A673 (cell line): ENCODE measurements at regions not wholly inside any gene's neighbourhood (a gene's known extent, or its start where the extent isn't known, plus 50 kb on each side); places are given as distances from the start of the nearest gene placed in this dataset.
"Not testable (repeated sequence)": the region's sequence is repeated elsewhere in the genome, so short reads cannot be mapped to it uniquely, and the experiment has no call there.

ENCODE experiments used
- BruUV-seq: library from RNA; stranded (reverse); fragments of 400-500 nt; replicated peaks from 2 replicates; lab custom pipeline; 2021; lab: Mats Ljungman, UMichigan
- CTCF ChIA-PET: fragments of 300-600 bp; sonication (Branson Sonifier 250); formaldehyde crosslinking; loops from one replicate; lab custom pipeline; 2022; ENCODE audit warnings: antibody characterized with exemption; lab: Charles Lee
- POLR2A ChIA-PET: fragments of 300-600 bp; sonication (Branson Sonifier 250); formaldehyde crosslinking; loops from one replicate; lab custom pipeline; 2022; ENCODE audit warnings: antibody characterized with exemption; ENCODE audit not compliant: low non-redundant PET; lab: Charles Lee
- DNase-seq: peaks from one replicate; pipeline ENCODE4 v3.0.0-alpha.2; 2015; ENCODE audit warnings: low spot score
- H3K27ac ChIP-seq: fragments of 200-600 bp; sonication (generic); 2 replicates; pipeline ENCODE4 v1.5.1; 2016; ENCODE audit warnings: mixed run types, low read depth, mild to moderate bottlenecking, mixed read lengths, antibody characterized with exemption, low read length; ENCODE audit not compliant: poor library complexity, severe bottlenecking
- H3K27me3 ChIP-seq: fragments of 200-600 bp; sonication (generic); replicated peaks from 2 replicates; pipeline ENCODE4 v1.6.1; 2017; ENCODE audit warnings: mixed run types, low read depth, mild to moderate bottlenecking, mixed read lengths, antibody characterized with exemption, low read length; ENCODE audit not compliant: insufficient read depth, poor library complexity
- H3K36me3 ChIP-seq: fragments of 200-600 bp; sonication (generic); 2 replicates; pipeline ENCODE4 v1.6.1; 2016; ENCODE audit warnings: mixed run types, mild to moderate bottlenecking, mixed read lengths, antibody characterized with exemption, low read length; ENCODE audit not compliant: insufficient read depth, poor library complexity, severe bottlenecking
- H3K4me1 ChIP-seq: fragments of 200-600 bp; sonication (generic); 2 replicates; pipeline ENCODE4 v1.6.1; 2017; ENCODE audit warnings: mixed run types, mild to moderate bottlenecking, mixed read lengths, antibody characterized with exemption, low read length; ENCODE audit not compliant: insufficient read depth, poor library complexity, severe bottlenecking
- H3K4me3 ChIP-seq: fragments of 200-600 bp; sonication (generic); 2 replicates; pipeline ENCODE4 v1.5.1; 2016; ENCODE audit warnings: low read depth, mixed run types, mild to moderate bottlenecking, mixed read lengths, low read length; ENCODE audit not compliant: poor library complexity, severe bottlenecking
- H3K9me3 ChIP-seq: fragments of 200-600 bp; sonication (generic); 2 replicates; pipeline ENCODE4 v1.6.1; 2016; ENCODE audit warnings: mixed run types, low read depth, mild to moderate bottlenecking, mixed read lengths, antibody characterized with exemption, low read length; ENCODE audit not compliant: poor library complexity, severe bottlenecking
- CTCF ChIP-seq: fragments of 300-800, 200-600 bp; sonication (generic); conservative IDR thresholded peaks from 2 replicates; pipeline ENCODE4 v1.5.1; 2017; ENCODE audit warnings: low read depth, mild to moderate bottlenecking, antibody characterized with exemption, low read length, moderate library complexity, mixed read lengths
- EZH2 ChIP-seq: fragments of 200-600 bp; sonication (generic); IDR thresholded peaks from 2 replicates; pipeline ENCODE4 v1.6.1; 2017; ENCODE audit warnings: borderline replicate concordance, low read depth, mild to moderate bottlenecking, mixed read lengths, antibody characterized with exemption, low read length; ENCODE audit not compliant: poor library complexity, severe bottlenecking
- intact Hi-C: fragments of 100-400 bp; cut with micrococcal nuclease; formaldehyde crosslinking; loops from one replicate; pipeline ENCODE4 v1.10.0; 2022; ENCODE audit not compliant: unreplicated experiment

DNA sequence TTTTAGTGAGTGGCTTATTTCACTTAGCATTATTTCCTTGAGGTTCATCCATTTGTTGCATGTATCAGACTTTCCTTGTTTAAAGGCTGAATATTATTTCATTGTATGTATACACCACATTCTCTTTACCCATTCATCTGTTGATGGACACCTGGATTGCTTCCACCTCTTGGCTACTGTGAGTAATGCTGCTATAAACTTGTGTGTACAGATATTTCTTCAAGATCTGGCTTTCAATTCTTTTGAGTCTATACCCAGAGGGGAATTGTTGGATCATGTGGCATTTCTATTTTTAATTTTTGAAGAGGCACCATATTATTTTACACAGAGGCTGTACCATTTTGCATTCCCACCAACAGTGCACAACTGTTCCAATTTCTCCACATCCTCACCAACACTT is 313.5 kb downstream of the RPLP1 start:
- ChIA-PET POLR2A (no interaction called here), CTCF (no interaction called here)
- Histone ChIP-seq H3K4me1 (no peaks in the 10 kb centered on the region), H3K9me3 (no peaks in the 10 kb centered on the region), H3K27ac (no peak overlapping the region), H3K4me3 (no peak overlapping the region), H3K27me3 (peaks cover 3% of the 10 kb centered on the region), H3K36me3 (no peaks in the 10 kb centered on the region)
- intact Hi-C loops: no loop called here
- TF ChIP-seq EZH2 (no peak), CTCF (no peak)
- DNase-seq: no peak
- BruUV-seq: no TSS peak

DNA sequence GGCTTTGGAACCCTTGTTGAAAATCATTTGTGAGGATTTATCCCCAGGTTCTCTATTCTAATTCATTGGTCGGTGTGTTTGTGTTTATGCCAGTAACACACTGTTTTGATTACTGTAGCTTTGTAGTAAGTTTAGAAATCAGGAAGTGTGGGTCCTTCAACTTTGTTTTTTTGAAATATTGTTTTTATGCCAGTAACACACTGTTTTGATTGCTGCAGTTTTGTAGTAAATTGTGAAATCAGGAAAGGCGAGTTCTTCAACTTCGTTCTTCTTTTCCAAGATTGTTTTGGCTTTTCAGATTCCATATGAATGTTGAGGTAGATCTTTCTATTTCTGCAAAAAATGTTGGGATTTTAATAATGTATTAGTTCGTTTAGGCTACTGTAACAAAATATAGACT is 314.6 kb downstream of the RPLP1 start:
- TF ChIP-seq EZH2: no peak
- TF ChIP-seq CTCF: no peak
- Histone ChIP-seq H3K4me3 (no peak overlapping the region), H3K9me3 (no peaks in the 10 kb centered on the region), H3K27ac (no peak overlapping the region), H3K27me3 (peaks cover 3% of the 10 kb centered on the region), H3K36me3 (no peaks in the 10 kb centered on the region), H3K4me1 (no peaks in the 10 kb centered on the region)
- ChIA-PET POLR2A (no interaction called here), CTCF (no interaction called here)
- no TSS peak for BruUV-seq
- DNase-seq: no peak
- intact Hi-C loops: no loop called here

- CTCF ChIA-PET, BruUV-seq, H3K36me3 ChIP-seq, DNase-seq, H3K4me3 ChIP-seq, H3K4me1 ChIP-seq, H3K9me3 ChIP-seq, intact Hi-C loops, H3K27ac ChIP-seq, H3K27me3 ChIP-seq, POLR2A ChIA-PET: not testable (repeated sequence)
Observed at GRCh38 chr15:69769336-69769735, 316.7 kb downstream of the RPLP1 start.

- H3K27ac ChIP-seq, H3K9me3 ChIP-seq, H3K4me1 ChIP-seq, CTCF ChIA-PET, BruUV-seq, H3K36me3 ChIP-seq, DNase-seq, POLR2A ChIA-PET, intact Hi-C loops, H3K4me3 ChIP-seq: not testable (repeated sequence)
- H3K27me3 ChIP-seq: peaks cover 14% of the 10 kb centered on the region
Observed at GRCh38 chr15:69774258-69774657, 321.6 kb downstream of the RPLP1 start.

GRCh38 chr15:69774711-69775110 is 322.1 kb downstream of the RPLP1 start:
- intact Hi-C loops, H3K27ac ChIP-seq, H3K4me1 ChIP-seq, DNase-seq, BruUV-seq, CTCF ChIA-PET, POLR2A ChIA-PET, H3K4me3 ChIP-seq, H3K36me3 ChIP-seq, H3K9me3 ChIP-seq: not testable (repeated sequence)
- H3K27me3 ChIP-seq: peaks cover 14% of the 10 kb centered on the region
